ENCODE measurements at regions not wholly inside any gene's neighbourhood (a gene's known extent, or its start where the extent isn't known, plus 50 kb on each side); places are given as distances from the start of the nearest gene placed in this dataset.

DNA sequence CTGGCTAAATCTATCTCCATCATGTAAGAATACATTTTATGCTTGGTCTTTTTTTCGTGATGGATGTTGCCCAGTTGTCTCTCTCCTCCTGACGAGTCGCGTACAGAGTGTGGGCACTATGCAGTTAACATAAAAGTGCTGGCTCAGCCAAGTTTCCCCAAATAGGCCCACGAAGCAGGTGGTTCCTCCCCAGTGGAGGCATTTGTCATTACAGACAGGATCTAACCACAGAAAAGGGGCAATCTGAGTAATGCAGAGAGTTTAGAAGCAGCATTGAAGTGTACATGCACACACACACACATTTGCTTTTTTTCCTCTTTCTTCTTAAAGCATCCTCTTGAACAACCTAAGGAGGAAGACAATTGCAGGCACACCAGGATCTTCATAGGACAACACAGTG lies 188.7 kb upstream of the VCX start:
- DNase-seq (ENCODE audit: low read depth in 1 of 2, low spot score in 1 of 2) (no peak), ATAC-seq (no peak), FAIRE-seq (no peak)
- no peak overlapping the region for H3K4me2 ChIP-seq
- WGBS (ENCODE audit: missing lambda C conversion rate) = 38% methylated on average over 5 of the region's 5 CpGs
- TF ChIP-seq KDM5A (IDR thresholded peaks at IDR 0.05) = no peak
- TF ChIP-seq, protein P1, sequence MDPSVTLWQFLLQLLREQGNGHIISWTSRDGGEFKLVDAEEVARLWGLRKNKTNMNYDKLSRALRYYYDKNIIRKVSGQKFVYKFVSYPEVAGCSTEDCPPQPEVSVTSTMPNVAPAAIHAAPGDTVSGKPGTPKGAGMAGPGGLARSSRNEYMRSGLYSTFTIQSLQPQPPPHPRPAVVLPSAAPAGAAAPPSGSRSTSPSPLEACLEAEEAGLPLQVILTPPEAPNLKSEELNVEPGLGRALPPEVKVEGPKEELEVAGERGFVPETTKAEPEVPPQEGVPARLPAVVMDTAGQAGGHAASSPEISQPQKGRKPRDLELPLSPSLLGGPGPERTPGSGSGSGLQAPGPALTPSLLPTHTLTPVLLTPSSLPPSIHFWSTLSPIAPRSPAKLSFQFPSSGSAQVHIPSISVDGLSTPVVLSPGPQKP (IDR thresholded peaks at IDR 0.05; ENCODE audit: low read depth, low read length) = no peak
- TF ChIP-seq ZNF302 (CRISPR knock-in tag; IDR thresholded peaks at IDR 0.05) = no peak
- no peak for TF ChIP-seq GATA3 (IDR thresholded peaks at IDR 0.05; ENCODE audit: borderline replicate concordance)
- no peak for TF ChIP-seq NFE2L2 (conservative IDR thresholded peaks at IDR 0.05; ENCODE audit: low read length)
- POLR2A ChIA-PET = no interaction called here
- no peaks in the 10 kb centered on the region for H3K9me3 ChIP-seq
- H3K4me3 ChIP-seq = no peak overlapping the region
- H3K4me1 ChIP-seq = no peaks in the 10 kb centered on the region
- CTCF ChIA-PET = no interaction called here
- H3K27ac ChIP-seq = no peak overlapping the region

DNA sequence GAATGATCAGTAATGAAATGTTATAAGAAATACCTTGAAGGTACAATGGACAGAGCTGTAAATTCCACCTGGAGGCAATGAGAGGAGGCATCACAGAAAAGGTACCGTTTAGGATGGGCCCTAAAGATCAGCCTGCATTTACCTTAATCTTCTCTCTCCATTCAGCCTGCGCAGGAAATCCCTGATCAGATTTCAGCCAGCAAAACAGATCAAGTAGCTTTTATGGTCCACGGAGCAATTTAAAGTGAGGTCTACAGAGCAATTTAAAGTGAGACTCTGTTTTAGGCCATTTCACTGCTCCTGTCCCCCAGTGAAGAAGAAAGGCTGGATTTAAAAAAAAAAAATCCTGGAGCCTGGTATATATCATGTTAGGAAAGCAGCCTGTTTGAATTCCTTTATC lies 195.1 kb upstream of the VCX start:
- Histone ChIP-seq H3K27ac (no peak overlapping the region), H3K9me3 (no peaks in the 10 kb centered on the region), H3K4me1 (no peaks in the 10 kb centered on the region), H3K4me3 (no peak overlapping the region), H3K4me2 (no peak overlapping the region)
- ChIA-PET CTCF (no interaction called here), POLR2A (no interaction called here)
- TF ChIP-seq KDM1A (IDR thresholded peaks at IDR 0.05; ENCODE audit: low read depth) = no peak
- TF ChIP-seq RCOR1 (IDR thresholded peaks at IDR 0.05; ENCODE audit: low read depth, low read length) = no peak
- no peak for TF ChIP-seq EHF (CRISPR knock-in tag; IDR thresholded peaks at IDR 0.05)
- no peak for TF ChIP-seq FOSB (CRISPR knock-in tag; IDR thresholded peaks at IDR 0.05)
- TF ChIP-seq MYC (IDR thresholded peaks at IDR 0.05; ENCODE audit: borderline replicate concordance, low read length) = no peak
- no peak for TF ChIP-seq ESRRA (IDR thresholded peaks at IDR 0.05; ENCODE audit: borderline replicate concordance, low read length)
- TF ChIP-seq CEBPB (IDR thresholded peaks at IDR 0.05) = no peak
- TF ChIP-seq, protein P2, sequence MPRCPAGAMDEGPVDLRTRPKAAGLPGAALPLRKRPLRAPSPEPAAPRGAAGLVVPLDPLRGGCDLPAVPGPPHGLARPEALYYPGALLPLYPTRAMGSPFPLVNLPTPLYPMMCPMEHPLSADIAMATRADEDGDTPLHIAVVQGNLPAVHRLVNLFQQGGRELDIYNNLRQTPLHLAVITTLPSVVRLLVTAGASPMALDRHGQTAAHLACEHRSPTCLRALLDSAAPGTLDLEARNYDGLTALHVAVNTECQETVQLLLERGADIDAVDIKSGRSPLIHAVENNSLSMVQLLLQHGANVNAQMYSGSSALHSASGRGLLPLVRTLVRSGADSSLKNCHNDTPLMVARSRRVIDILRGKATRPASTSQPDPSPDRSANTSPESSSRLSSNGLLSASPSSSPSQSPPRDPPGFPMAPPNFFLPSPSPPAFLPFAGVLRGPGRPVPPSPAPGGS (IDR thresholded peaks at IDR 0.05) = no peak
- TF ChIP-seq NR3C1 (IDR thresholded peaks at IDR 0.05) = no peak
- no peak for TF ChIP-seq HOXB13 (CRISPR knock-in tag; IDR thresholded peaks at IDR 0.05; ENCODE audit: low read depth)
- TF ChIP-seq ZNF302 (CRISPR knock-in tag; IDR thresholded peaks at IDR 0.05) = no peak
- ATAC-seq (no peak), FAIRE-seq (no peak), DNase-seq (ENCODE audit: low read depth in 1 of 2, low spot score in 1 of 2) (no peak)
- WGBS (ENCODE audit: missing lambda C conversion rate) = 0% methylated on average over 3 of the region's 3 CpGs

DNA sequence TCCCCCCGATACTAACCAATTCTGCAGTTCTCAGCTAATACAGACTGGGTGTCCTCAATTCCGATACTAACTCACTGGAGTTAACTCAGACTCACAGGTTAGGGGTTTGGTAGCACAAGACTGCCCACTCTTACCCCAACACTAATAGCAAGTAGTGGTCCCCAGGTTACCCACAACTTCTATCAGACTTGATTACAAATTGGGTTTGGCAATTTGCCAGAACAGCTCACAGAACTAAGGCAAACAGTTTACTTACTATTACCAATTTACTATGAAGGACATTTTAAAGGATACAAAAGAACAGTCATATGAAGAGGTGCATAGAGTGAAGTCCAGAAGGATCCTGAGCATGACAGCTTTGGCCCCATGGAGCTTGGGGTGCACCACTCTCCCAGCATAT lies 201.8 kb upstream of the VCX start:
- 7% methylated on average over 2 of the region's 2 CpGs for WGBS (ENCODE audit: missing lambda C conversion rate)
- FAIRE-seq (no peak), ATAC-seq (no peak), DNase-seq (ENCODE audit: low read depth in 1 of 2, low spot score in 1 of 2) (no peak)
- ChIA-PET POLR2A (no interaction called here), CTCF (interaction anchor here (0.6 kb wide), 1 partner anchor 42 kb away, joined by 5 read pairs; no protein-coding TSS in a partner anchor)
- Histone ChIP-seq H3K9me3 (no peaks in the 10 kb centered on the region), H3K4me1 (no peaks in the 10 kb centered on the region), H3K4me3 (no peak overlapping the region), H3K4me2 (no peak overlapping the region), H3K27ac (no peak overlapping the region)
- TF ChIP-seq ZNF302 (CRISPR knock-in tag; IDR thresholded peaks at IDR 0.05) (no peak), RNF2 (IDR thresholded peaks at IDR 0.05; ENCODE audit: borderline replicate concordance, low read depth) (no peak), HEYL (CRISPR knock-in tag; IDR thresholded peaks at IDR 0.05) (no peak), ESRRA (IDR thresholded peaks at IDR 0.05; ENCODE audit: borderline replicate concordance, low read length) (no peak), CEBPB (IDR thresholded peaks at IDR 0.05) (no peak)
- TF ChIP-seq, protein P3, sequence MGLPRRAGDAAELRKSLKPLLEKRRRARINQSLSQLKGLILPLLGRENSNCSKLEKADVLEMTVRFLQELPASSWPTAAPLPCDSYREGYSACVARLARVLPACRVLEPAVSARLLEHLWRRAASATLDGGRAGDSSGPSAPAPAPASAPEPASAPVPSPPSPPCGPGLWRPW (IDR thresholded peaks at IDR 0.05) = no peak
- TF ChIP-seq, protein P4, sequence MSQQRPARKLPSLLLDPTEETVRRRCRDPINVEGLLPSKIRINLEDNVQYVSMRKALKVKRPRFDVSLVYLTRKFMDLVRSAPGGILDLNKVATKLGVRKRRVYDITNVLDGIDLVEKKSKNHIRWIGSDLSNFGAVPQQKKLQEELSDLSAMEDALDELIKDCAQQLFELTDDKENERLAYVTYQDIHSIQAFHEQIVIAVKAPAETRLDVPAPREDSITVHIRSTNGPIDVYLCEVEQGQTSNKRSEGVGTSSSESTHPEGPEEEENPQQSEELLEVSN (IDR thresholded peaks at IDR 0.05; ENCODE audit: borderline replicate concordance, low read depth) = no peak
